Calu3 (cell line): ENCODE measurements at regions not wholly inside any gene's neighbourhood (a gene's known extent, or its start where the extent isn't known, plus 50 kb on each side); places are given as distances from the start of the nearest gene placed in this dataset.

ENCODE experiments used
- BruUV-seq: library from RNA; stranded (reverse); fragments of 400-500 nt; replicated peaks from 2 replicates; lab custom pipeline; 2021; lab: Mats Ljungman, UMichigan
- CTCF ChIA-PET: fragments of 300-600 bp; sonication (Branson Sonifier 250); formaldehyde crosslinking; loops from one replicate; lab custom pipeline; 2022; ENCODE audit warnings: antibody characterized with exemption; lab: Charles Lee
- DNase-seq: peaks from one replicate; pipeline ENCODE4 v3.0.0; 2022
- H3K27ac Mint-ChIP-seq: one replicate; pipeline ENCODE4 v1.8.0; 2022; ENCODE audit warnings: mixed read lengths; ENCODE audit not compliant: unreplicated experiment
- H3K27me3 Mint-ChIP-seq: one replicate; pipeline ENCODE4 v1.8.0; 2022; ENCODE audit warnings: mixed read lengths; ENCODE audit not compliant: unreplicated experiment
- H3K36me3 Mint-ChIP-seq: one replicate; pipeline ENCODE4 v1.8.0; 2022; ENCODE audit warnings: mild to moderate bottlenecking, moderate library complexity, mixed read lengths; ENCODE audit not compliant: insufficient read depth, unreplicated experiment
- H3K4me1 Mint-ChIP-seq: one replicate; pipeline ENCODE4 v1.8.0; 2022; ENCODE audit warnings: mild to moderate bottlenecking, low read depth, mixed read lengths; ENCODE audit not compliant: unreplicated experiment
- H3K4me3 Mint-ChIP-seq: one replicate; pipeline ENCODE4 v1.8.0; 2022; ENCODE audit warnings: mild to moderate bottlenecking, low read depth, moderate library complexity, mixed read lengths; ENCODE audit not compliant: unreplicated experiment
- H3K9me3 Mint-ChIP-seq: one replicate; pipeline ENCODE4 v1.8.0; 2022; ENCODE audit warnings: low read depth, mixed read lengths; ENCODE audit not compliant: unreplicated experiment
- CTCF ChIP-seq: fragments of 200-600 bp; IDR thresholded peaks from one replicate; pipeline ENCODE4 v1.8.0; 2022; ENCODE audit warnings: antibody characterized with exemption; ENCODE audit not compliant: unreplicated experiment
- intact Hi-C: fragments of 100-400 bp; cut with micrococcal nuclease; formaldehyde crosslinking; loops from one replicate; pipeline ENCODE4 v1.10.0; 2022; ENCODE audit not compliant: unreplicated experiment

- CTCF ChIA-PET, result no interaction called here
- H3K36me3 Mint-ChIP-seq, result no peaks in the 10 kb centered on the region
- H3K27ac Mint-ChIP-seq, result no peak overlapping the region
- DNase-seq, result no peak
- no peaks in the 10 kb centered on the region for H3K9me3 Mint-ChIP-seq
- no peak for TF ChIP-seq CTCF
- H3K4me3 Mint-ChIP-seq, result no peak overlapping the region
- intact Hi-C loops, result no loop called here
- no peaks in the 10 kb centered on the region for H3K27me3 Mint-ChIP-seq
- no TSS peak for BruUV-seq
- H3K4me1 Mint-ChIP-seq, result no peaks in the 10 kb centered on the region
These were observed 148.2 kb upstream of the HS3ST2 start for GRCh38 chr16:22665803-22666202.

GRCh38 chr16:22668318-22668717 lies 145.6 kb upstream of the HS3ST2 start:
- DNase-seq, result no peak
- no peak for TF ChIP-seq CTCF
- Mint-ChIP-seq H3K36me3 (no peaks in the 10 kb centered on the region), H3K27me3 (no peaks in the 10 kb centered on the region), H3K27ac (no peak overlapping the region), H3K4me1 (no peaks in the 10 kb centered on the region), H3K4me3 (no peak overlapping the region), H3K9me3 (no peaks in the 10 kb centered on the region)
- intact Hi-C loops, result no loop called here
- CTCF ChIA-PET, result interaction anchor here (0.6 kb wide), 1 partner anchor 392 kb away, joined by 3 read pairs; no protein-coding TSS in a partner anchor
- no TSS peak for BruUV-seq

- CTCF ChIA-PET, result interaction anchor here (0.6 kb wide), 1 partner anchor 16 kb away, joined by 8 read pairs; no protein-coding TSS in a partner anchor
- BruUV-seq, result no TSS peak
- no peaks in the 10 kb centered on the region for H3K27me3 Mint-ChIP-seq
- intact Hi-C loops, result no loop called here
- no peaks in the 10 kb centered on the region for H3K9me3 Mint-ChIP-seq
- no peaks in the 10 kb centered on the region for H3K36me3 Mint-ChIP-seq
- no peak for DNase-seq
- TF ChIP-seq CTCF, result no peak
- no peak overlapping the region for H3K27ac Mint-ChIP-seq
- no peak overlapping the region for H3K4me3 Mint-ChIP-seq
- H3K4me1 Mint-ChIP-seq, result no peaks in the 10 kb centered on the region
These were observed 143.9 kb upstream of the HS3ST2 start for GRCh38 chr16:22670044-22670536.

- H3K4me1 Mint-ChIP-seq, result no peaks in the 10 kb centered on the region
- no peaks in the 10 kb centered on the region for H3K27me3 Mint-ChIP-seq
- H3K36me3 Mint-ChIP-seq, result no peaks in the 10 kb centered on the region
- DNase-seq, result peak; percentile 52
- BruUV-seq, result no TSS peak
- H3K27ac Mint-ChIP-seq, result no peak overlapping the region
- H3K4me3 Mint-ChIP-seq, result no peak overlapping the region
- CTCF ChIA-PET, result interaction anchor here (0.6 kb wide), 1 partner anchor 16 kb away, joined by 8 read pairs; no protein-coding TSS in a partner anchor
- intact Hi-C loops, result no loop called here
- TF ChIP-seq CTCF, result no peak
- H3K9me3 Mint-ChIP-seq, result no peaks in the 10 kb centered on the region
These were observed 143.4 kb upstream of the HS3ST2 start for GRCh38 chr16:22670551-22671041.
